ENCODE measurements at regions not wholly inside any gene's neighbourhood (a gene's known extent, or its start where the extent isn't known, plus 50 kb on each side); places are given as distances from the start of the nearest gene placed in this dataset.

GRCh38 chr7:36048141-36048901 lies 104.7 kb upstream of the EEPD1 start:
- Mint-ChIP-seq H3K4me1 (peaks cover 14% of the 10 kb centered on the region), H3K4me3 (no peak overlapping the region), H3K36me3 (no peaks in the 10 kb centered on the region), H3K27me3 (ENCODE audit: insufficient read depth, low read depth) (peaks cover 8% of the 10 kb centered on the region), H3K9me3 (peaks cover 2% of the 10 kb centered on the region), H3K27ac (peak overlapping the region; percentile 59)
- Histone ChIP-seq H3K4me2 (no peak overlapping the region), H4K20me1 (ENCODE audit: low read depth) (no peaks in the 10 kb centered on the region), H3K9ac (no peak overlapping the region), H3K79me2 (ENCODE audit: low read depth) (no peaks in the 10 kb centered on the region), H3K27me3 (no peaks in the 10 kb centered on the region), H3K4me3 (no peak overlapping the region), H2AFZ (replicated peaks) (no peak overlapping the region), H3K9me3 (ENCODE audit: low read depth) (no peaks in the 10 kb centered on the region), H3K36me3 (no peaks in the 10 kb centered on the region), H3K27ac (no peak overlapping the region), H3F3A (ENCODE audit: low read depth) (no peaks in the 10 kb centered on the region), H3K4me1 (peaks cover 9% of the 10 kb centered on the region)
- DNase-seq (ENCODE audit: low spot score) = no peak
- no peak for TF ChIP-seq CTCF (IDR thresholded peaks at IDR 0.05)
- no peak for TF ChIP-seq EZH2phosphoT487 (IDR thresholded peaks at IDR 0.05)
- TF ChIP-seq EZH2 (IDR thresholded peaks at IDR 0.05) = no peak

GRCh38 chr7:36048902-36049240 lies 104.2 kb upstream of the EEPD1 start:
- peaks cover 8% of the 10 kb centered on the region for H3K27me3 Mint-ChIP-seq (ENCODE audit: insufficient read depth, low read depth)
- Histone ChIP-seq H3K79me2 (ENCODE audit: low read depth) (no peaks in the 10 kb centered on the region), H3K27ac (no peak overlapping the region), H3K27me3 (no peaks in the 10 kb centered on the region), H3F3A (ENCODE audit: low read depth) (no peaks in the 10 kb centered on the region), H2AFZ (replicated peaks) (no peak overlapping the region), H3K9ac (no peak overlapping the region), H4K20me1 (ENCODE audit: low read depth) (no peaks in the 10 kb centered on the region), H3K4me1 (peaks cover 9% of the 10 kb centered on the region), H3K9me3 (ENCODE audit: low read depth) (no peaks in the 10 kb centered on the region), H3K4me2 (no peak overlapping the region), H3K36me3 (no peaks in the 10 kb centered on the region), H3K4me3 (no peak overlapping the region)
- no peak for DNase-seq (ENCODE audit: low spot score)
- TF ChIP-seq EZH2phosphoT487 (IDR thresholded peaks at IDR 0.05) (no peak), CTCF (IDR thresholded peaks at IDR 0.05) (no peak), EZH2 (IDR thresholded peaks at IDR 0.05) (no peak)
- H3K9me3 Mint-ChIP-seq = peaks cover 2% of the 10 kb centered on the region
- peaks cover 14% of the 10 kb centered on the region for H3K4me1 Mint-ChIP-seq
- H3K4me3 Mint-ChIP-seq = no peak overlapping the region
- no peaks in the 10 kb centered on the region for H3K36me3 Mint-ChIP-seq
- no peak overlapping the region for H3K27ac Mint-ChIP-seq

- H3K9ac ChIP-seq = no peak overlapping the region
- H3K4me2 ChIP-seq = no peak overlapping the region
- peaks cover 4% of the 10 kb centered on the region for H3K4me1 ChIP-seq
- no peaks in the 10 kb centered on the region for H3F3A ChIP-seq (ENCODE audit: low read depth)
- TF ChIP-seq EZH2 (IDR thresholded peaks at IDR 0.05) = no peak
- no peak for TF ChIP-seq CTCF (IDR thresholded peaks at IDR 0.05)
- no peak for TF ChIP-seq EZH2phosphoT487 (IDR thresholded peaks at IDR 0.05)
- H3K9me3 Mint-ChIP-seq = peaks cover 2% of the 10 kb centered on the region
- H4K20me1 ChIP-seq (ENCODE audit: low read depth) = no peaks in the 10 kb centered on the region
- no peak overlapping the region for H3K27ac Mint-ChIP-seq
- no peaks in the 10 kb centered on the region for H3K27me3 ChIP-seq
- no peaks in the 10 kb centered on the region for H3K36me3 Mint-ChIP-seq
- H3K9me3 ChIP-seq (ENCODE audit: low read depth) = no peaks in the 10 kb centered on the region
- no peak overlapping the region for H2AFZ ChIP-seq (replicated peaks)
- peaks cover 8% of the 10 kb centered on the region for H3K27me3 Mint-ChIP-seq (ENCODE audit: insufficient read depth, low read depth)
- DNase-seq (ENCODE audit: low spot score) = no peak
- no peaks in the 10 kb centered on the region for H3K79me2 ChIP-seq (ENCODE audit: low read depth)
- H3K27ac ChIP-seq = no peak overlapping the region
- no peak overlapping the region for H3K4me3 ChIP-seq
- peaks cover 9% of the 10 kb centered on the region for H3K4me1 Mint-ChIP-seq
- no peaks in the 10 kb centered on the region for H3K36me3 ChIP-seq
- H3K4me3 Mint-ChIP-seq = no peak overlapping the region
Observed at GRCh38 chr7:36051501-36051900, 101.6 kb upstream of the EEPD1 start.

Measured in neural progenitor cell (in vitro differentiated cells).